Gastroesophageal sphincter (tissue), 3 donors: ENCODE measurements at regions not wholly inside any gene's neighbourhood (a gene's known extent, or its start where the extent isn't known, plus 50 kb on each side); places are given as distances from the start of the nearest gene placed in this dataset.

Experiments used
- EP300 ChIP-seq: sonication (generic); formaldehyde crosslinking; IDR thresholded peaks from one replicate; pipeline ENCODE4 v1.6.1; 2017; ENCODE audit warnings: antibody characterized with exemption, mild to moderate bottlenecking
- POLR2A ChIP-seq, 2 donors: fragments of 450-650 bp; IDR thresholded peaks; one replicate each; pipeline ENCODE4 v1.6.1; 2017; ENCODE audit warnings: antibody characterized with exemption in 2 of 2, mild to moderate bottlenecking in 2 of 2, moderate library complexity in 1 of 2
- POLR2AphosphoS5 ChIP-seq: sonication (generic); formaldehyde crosslinking; IDR thresholded peaks from one replicate; pipeline ENCODE4 v1.6.1; 2017; ENCODE audit warnings: antibody characterized with exemption
- TF ChIP-seq, protein P1 (sequence below), 4 experiments: fragments of 200-600 bp in 2 of 4; fragments of 450-650 bp in 2 of 4; sonication (generic) in 1 of 4; IDR thresholded peaks; one replicate each; pipeline ENCODE4 v1.5.1; 2017 to 2019; ENCODE audit warnings: antibody characterized with exemption in 4 of 4, mild to moderate bottlenecking in 2 of 4, moderate library complexity in 2 of 4

DNA sequence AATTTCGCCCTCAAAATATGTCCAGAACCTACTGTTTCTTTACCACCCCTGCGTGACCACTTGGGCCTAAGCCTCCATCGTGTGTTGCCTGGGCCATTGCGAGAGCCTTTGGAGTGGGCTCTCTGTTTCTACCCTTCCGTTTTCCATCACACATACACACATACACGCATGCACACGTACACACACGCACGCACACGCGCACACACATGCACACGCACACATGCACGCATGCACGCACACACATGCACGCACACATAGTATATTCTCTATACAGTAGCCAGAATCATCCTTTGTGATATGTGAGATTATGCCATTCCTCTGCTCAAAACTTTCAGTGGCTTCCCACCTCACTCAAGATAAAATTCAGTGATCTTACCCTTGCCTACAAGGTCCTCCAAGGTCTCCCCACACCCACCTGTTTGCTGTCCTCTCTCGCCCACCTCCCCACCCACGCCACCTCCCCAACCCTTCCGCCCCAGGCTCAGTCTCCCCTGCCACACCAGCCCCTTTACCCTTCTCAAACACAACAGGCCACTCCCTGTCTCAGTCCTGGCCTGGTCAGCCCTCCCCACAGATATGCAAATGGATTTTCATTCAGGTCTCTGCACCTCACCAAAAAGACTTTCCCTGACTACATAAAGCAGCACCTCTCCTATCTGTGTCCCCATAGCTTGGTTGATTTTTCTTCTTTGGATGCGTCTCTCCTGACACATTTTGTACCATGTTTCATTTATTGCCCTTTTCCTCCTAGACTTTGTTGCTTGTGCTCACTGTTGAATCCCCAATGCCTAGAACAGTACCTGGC lies 559.6 kb downstream of the CD83 start:
- no peak for TF ChIP-seq EP300
- TF ChIP-seq POLR2AphosphoS5 = no peak
- TF ChIP-seq POLR2A (IDR thresholded peaks at IDR 0.05) = no peak
- TF ChIP-seq, protein P1, sequence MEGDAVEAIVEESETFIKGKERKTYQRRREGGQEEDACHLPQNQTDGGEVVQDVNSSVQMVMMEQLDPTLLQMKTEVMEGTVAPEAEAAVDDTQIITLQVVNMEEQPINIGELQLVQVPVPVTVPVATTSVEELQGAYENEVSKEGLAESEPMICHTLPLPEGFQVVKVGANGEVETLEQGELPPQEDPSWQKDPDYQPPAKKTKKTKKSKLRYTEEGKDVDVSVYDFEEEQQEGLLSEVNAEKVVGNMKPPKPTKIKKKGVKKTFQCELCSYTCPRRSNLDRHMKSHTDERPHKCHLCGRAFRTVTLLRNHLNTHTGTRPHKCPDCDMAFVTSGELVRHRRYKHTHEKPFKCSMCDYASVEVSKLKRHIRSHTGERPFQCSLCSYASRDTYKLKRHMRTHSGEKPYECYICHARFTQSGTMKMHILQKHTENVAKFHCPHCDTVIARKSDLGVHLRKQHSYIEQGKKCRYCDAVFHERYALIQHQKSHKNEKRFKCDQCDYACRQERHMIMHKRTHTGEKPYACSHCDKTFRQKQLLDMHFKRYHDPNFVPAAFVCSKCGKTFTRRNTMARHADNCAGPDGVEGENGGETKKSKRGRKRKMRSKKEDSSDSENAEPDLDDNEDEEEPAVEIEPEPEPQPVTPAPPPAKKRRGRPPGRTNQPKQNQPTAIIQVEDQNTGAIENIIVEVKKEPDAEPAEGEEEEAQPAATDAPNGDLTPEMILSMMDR (IDR thresholded peaks at IDR 0.05) = no peak
